Stomach (tissue), 8 donors: ENCODE measurements at regions not wholly inside any gene's neighbourhood (a gene's known extent, or its start where the extent isn't known, plus 50 kb on each side); places are given as distances from the start of the nearest gene placed in this dataset.

Experiments
- DNase-seq, 2 donors: peaks; one replicate each; pipeline versions ENCODE4 v3.0.0 to v3.0.0-alpha.2; 2013 to 2019
- H3K27ac ChIP-seq, 5 donors: fragments of 200-600 bp in 4 of 5; sonication (generic) in 4 of 5; one replicate each; pipeline ENCODE4 v1.5.1; 2013 to 2019; ENCODE audit warnings: mild to moderate bottlenecking in 1 of 5, moderate library complexity in 1 of 5
- H3K27me3 ChIP-seq, 3 donors: fragments of 200-600 bp; sonication (generic); one replicate each; pipeline ENCODE4 v1.5.1; 2017 to 2019; ENCODE audit warnings: mixed run types in 1 of 3
- H3K36me3 ChIP-seq, 4 donors: fragments of 200-600 bp; sonication (generic); 1 replicate in 3 of 4; 2 replicates in 1 of 4; pipeline ENCODE4 v1.5.1; 2016 to 2019
- H3K4me1 ChIP-seq, 4 donors: fragments of 200-600 bp; sonication (generic); one replicate each; pipeline ENCODE4 v1.5.1; 2016 to 2019
- H3K4me3 ChIP-seq, 4 donors: fragments of 200-600 bp; sonication (generic) in 3 of 4; one replicate each; pipeline ENCODE4 v1.5.1; 2016 to 2019; ENCODE audit warnings: mild to moderate bottlenecking in 1 of 4
- H3K9me3 ChIP-seq, 4 donors: fragments of 200-600 bp; sonication (generic); one replicate each; pipeline ENCODE4 v1.5.1; 2016 to 2019
- EP300 ChIP-seq: sonication (generic); formaldehyde crosslinking; IDR thresholded peaks from one replicate; pipeline ENCODE4 v1.6.1; 2017; ENCODE audit warnings: antibody characterized with exemption
- POLR2A ChIP-seq, 4 donors: fragments of 450-650 bp; IDR thresholded peaks; one replicate each; pipeline ENCODE4 v1.6.1; 2016; ENCODE audit warnings: antibody characterized with exemption in 4 of 4, control low read depth in 2 of 4, mild to moderate bottlenecking in 1 of 4, moderate library complexity in 1 of 4
- POLR2AphosphoS5 ChIP-seq, 3 donors: sonication (generic); formaldehyde crosslinking; IDR thresholded peaks; one replicate each; pipeline ENCODE4 v1.6.1; 2016; ENCODE audit warnings: antibody characterized with exemption in 3 of 3
- WGBS, 5 donors: extraction: QIAGEN DNeasy Blood & Tissue Kit in 3 of 5; methylation state at CpG; one replicate each; pipeline versions ENCODE4 v1.1.5 to v1.1.7; 2013 to 2018; 5-methylcytosine and 5-hydroxymethylcytosine counted together
- intact Hi-C: fragments of 100-400 bp; cut with DNase I; formaldehyde crosslinking; loops from one replicate; pipeline ENCODE4 v1.15.1; 2023; ENCODE audit warnings: low total_unique reads
- TF ChIP-seq, protein P1 (sequence below), 7 experiments: fragments of 450-650 bp in 4 of 7; fragments of 200-600 bp in 3 of 7; sonication (generic) in 3 of 7; IDR thresholded peaks; one replicate each; pipeline ENCODE4 v1.5.1; 2016 to 2019; ENCODE audit warnings: antibody characterized with exemption in 7 of 7, control low read depth in 2 of 7, mild to moderate bottlenecking in 1 of 7
- donor health status: healthy with polysubstance abuse.
- donor health status: Bipolar disorder and iron deficiency.
- donor health status: healthy.

DNA sequence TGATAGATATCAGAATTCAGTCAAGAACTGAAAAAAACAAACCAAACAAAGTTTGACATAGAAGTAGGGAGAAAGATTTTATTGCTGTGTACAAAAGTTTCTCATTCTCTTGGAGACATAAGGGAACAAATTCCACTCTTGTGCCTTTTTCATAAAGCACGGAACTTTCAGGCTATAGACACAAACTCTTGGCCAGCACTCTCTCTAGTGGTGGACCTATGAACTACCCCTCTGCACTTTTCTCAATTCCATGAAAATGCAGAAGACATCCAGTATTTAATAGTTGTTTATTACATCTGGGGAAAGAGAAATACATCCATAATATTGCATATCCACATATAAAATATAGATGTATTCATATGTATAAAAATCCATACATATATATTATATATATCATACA, 291.6 kb upstream of the HS3ST1 start:
- 0 to 12% (median 7%) methylated on average over 1 of the region's 1 CpG for WGBS, 5 donors
- intact Hi-C loops: no loop called here
- H3K27me3 ChIP-seq: no peaks in the 10 kb centered on the region
- no peaks in the 10 kb centered on the region for H3K9me3 ChIP-seq
- no peak overlapping the region for H3K4me3 ChIP-seq
- TF ChIP-seq POLR2AphosphoS5 (IDR thresholded peaks at IDR 0.05) (no peak), EP300 (no peak), POLR2A (IDR thresholded peaks at IDR 0.05) (no peak)
- TF ChIP-seq, protein P1, sequence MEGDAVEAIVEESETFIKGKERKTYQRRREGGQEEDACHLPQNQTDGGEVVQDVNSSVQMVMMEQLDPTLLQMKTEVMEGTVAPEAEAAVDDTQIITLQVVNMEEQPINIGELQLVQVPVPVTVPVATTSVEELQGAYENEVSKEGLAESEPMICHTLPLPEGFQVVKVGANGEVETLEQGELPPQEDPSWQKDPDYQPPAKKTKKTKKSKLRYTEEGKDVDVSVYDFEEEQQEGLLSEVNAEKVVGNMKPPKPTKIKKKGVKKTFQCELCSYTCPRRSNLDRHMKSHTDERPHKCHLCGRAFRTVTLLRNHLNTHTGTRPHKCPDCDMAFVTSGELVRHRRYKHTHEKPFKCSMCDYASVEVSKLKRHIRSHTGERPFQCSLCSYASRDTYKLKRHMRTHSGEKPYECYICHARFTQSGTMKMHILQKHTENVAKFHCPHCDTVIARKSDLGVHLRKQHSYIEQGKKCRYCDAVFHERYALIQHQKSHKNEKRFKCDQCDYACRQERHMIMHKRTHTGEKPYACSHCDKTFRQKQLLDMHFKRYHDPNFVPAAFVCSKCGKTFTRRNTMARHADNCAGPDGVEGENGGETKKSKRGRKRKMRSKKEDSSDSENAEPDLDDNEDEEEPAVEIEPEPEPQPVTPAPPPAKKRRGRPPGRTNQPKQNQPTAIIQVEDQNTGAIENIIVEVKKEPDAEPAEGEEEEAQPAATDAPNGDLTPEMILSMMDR (IDR thresholded peaks at IDR 0.05): peak in 5 of 7 experiments; percentile 52 to 69 (median 63)
- H3K36me3 ChIP-seq: no peaks in the 10 kb centered on the region
- peak in 1 of 2 donors; percentile 60 for DNase-seq
- H3K27ac ChIP-seq: no peak overlapping the region
- peaks cover 0 to 5% (median 0%) of the 10 kb centered on the region in 4 donors for H3K4me1 ChIP-seq

DNA sequence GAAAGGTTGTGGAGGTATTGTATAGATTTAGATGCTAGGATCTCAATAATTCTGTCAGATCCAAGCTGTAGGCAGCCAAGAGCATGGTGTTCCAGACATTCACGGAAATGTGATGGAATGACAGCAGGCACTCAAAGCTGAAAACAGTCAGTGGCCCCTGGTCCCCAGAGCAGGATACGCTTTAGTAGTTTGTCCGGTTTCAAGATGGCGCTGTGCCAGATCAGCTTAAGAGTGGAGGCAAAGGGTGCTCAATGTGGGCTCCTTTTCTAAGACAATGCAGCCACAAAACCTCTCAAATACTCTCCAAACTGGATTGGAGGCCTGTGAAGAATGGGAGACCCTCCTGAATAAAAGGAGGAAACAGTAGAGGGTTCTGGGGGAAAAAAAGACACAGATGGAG, 291.2 kb upstream of the HS3ST1 start:
- TF ChIP-seq, protein P1 (IDR thresholded peaks at IDR 0.05): no peak
- no peak for TF ChIP-seq POLR2AphosphoS5 (IDR thresholded peaks at IDR 0.05)
- TF ChIP-seq POLR2A (IDR thresholded peaks at IDR 0.05): no peak
- TF ChIP-seq EP300: no peak
- 56 to 80% (median 70%) methylated on average over 4 of the region's 4 CpGs for WGBS, 5 donors
- no peaks in the 10 kb centered on the region for H3K36me3 ChIP-seq
- no peak overlapping the region for H3K4me3 ChIP-seq
- no peak overlapping the region for H3K27ac ChIP-seq
- intact Hi-C loops: no loop called here
- peaks cover 0 to 5% (median 0%) of the 10 kb centered on the region in 4 donors for H3K4me1 ChIP-seq
- no peaks in the 10 kb centered on the region for H3K27me3 ChIP-seq
- H3K9me3 ChIP-seq: no peaks in the 10 kb centered on the region
- DNase-seq: peak; percentile 26 to 70

DNA sequence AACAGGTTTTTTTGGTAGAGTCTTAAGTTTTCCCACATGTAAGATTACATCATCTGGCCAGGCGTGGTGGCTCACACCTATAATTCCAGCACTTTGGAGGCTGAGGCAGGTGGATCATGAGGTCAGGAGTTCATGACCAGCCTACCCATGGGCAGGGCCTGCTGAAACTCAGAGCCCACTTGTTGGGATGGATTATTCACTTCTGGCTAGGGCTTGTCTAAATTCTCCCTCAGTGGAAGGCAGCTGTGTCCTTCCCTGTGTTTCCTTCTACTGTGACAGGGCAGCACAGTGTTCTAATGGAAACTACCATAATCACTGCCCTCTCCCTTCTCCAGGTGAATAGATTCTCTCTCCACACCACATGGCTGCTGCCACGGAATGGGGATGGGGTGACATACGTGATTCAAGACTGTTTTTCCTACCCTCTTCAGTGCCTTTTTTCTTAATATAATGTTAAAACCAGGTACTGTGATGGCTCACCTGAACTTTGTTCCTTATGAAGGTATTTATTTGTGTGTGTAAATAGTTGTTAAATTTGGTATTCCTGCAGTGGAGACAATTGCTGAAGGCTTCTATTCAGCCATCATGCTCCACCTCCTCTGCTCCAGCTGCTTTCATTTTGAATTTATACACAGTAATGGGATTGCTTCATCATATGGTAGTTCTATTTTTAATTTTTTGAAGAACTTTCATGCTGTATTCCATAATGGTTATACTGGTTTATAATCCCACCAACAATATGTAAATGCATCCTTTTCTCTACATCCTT, 287.2 kb upstream of the HS3ST1 start:
- 86 to 92% (median 87%) methylated on average over 3 of the region's 3 CpGs for WGBS, 5 donors
- H3K4me1 ChIP-seq: peaks cover 0 to 5% (median 0%) of the 10 kb centered on the region in 4 donors
- intact Hi-C loops: no loop called here
- no peaks in the 10 kb centered on the region for H3K9me3 ChIP-seq
- no peak overlapping the region for H3K4me3 ChIP-seq
- DNase-seq: no peak
- H3K27me3 ChIP-seq: no peaks in the 10 kb centered on the region
- no peaks in the 10 kb centered on the region for H3K36me3 ChIP-seq
- no peak overlapping the region for H3K27ac ChIP-seq
- TF ChIP-seq POLR2A (IDR thresholded peaks at IDR 0.05): no peak

DNA sequence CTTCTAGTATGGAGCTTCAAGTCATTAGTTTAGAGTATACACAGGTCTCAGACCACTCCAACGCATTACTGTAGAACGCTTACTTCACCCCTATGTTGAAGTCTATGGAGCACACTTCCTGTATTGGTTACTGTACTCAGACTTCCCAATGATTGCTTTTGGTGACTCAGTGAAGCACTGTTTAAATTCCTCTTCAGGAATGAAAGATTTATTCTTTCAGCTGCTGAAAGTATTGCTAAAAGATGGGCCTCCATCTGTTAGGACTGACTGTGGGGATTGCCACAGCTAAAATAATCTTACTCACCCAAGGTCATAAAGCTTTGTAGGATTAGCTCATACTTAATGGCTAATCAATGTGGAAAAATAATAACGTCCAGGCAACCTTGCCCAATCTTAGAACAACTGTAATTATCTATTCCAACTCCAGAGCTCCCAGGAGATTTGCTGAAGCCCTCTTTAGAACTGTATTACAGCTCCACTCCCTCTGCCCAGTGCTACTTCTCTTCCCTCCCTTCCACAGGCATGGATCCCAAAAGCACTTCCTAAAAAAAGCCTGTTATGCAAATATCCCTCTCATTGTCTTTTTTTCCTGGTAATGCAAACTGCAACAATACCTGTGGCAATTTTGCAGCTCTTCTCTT, 281.9 kb upstream of the HS3ST1 start:
- H3K4me1 ChIP-seq: no peaks in the 10 kb centered on the region
- H3K36me3 ChIP-seq: no peaks in the 10 kb centered on the region
- no peak overlapping the region for H3K27ac ChIP-seq
- no peaks in the 10 kb centered on the region for H3K27me3 ChIP-seq
- 73 to 82% (median 76%) methylated on average over 3 of the region's 3 CpGs for WGBS, 5 donors
- no peak overlapping the region for H3K4me3 ChIP-seq
- DNase-seq: no peak
- TF ChIP-seq, protein P1 (IDR thresholded peaks at IDR 0.05): no peak
- TF ChIP-seq POLR2AphosphoS5 (IDR thresholded peaks at IDR 0.05) (no peak), POLR2A (IDR thresholded peaks at IDR 0.05) (no peak)
- no peaks in the 10 kb centered on the region for H3K9me3 ChIP-seq
- intact Hi-C loops: no loop called here
